ENCODE measurements at regions not wholly inside any gene's neighbourhood (a gene's known extent, or its start where the extent isn't known, plus 50 kb on each side); places are given as distances from the start of the nearest gene placed in this dataset.

GRCh38 chr9:129398961-129399633 is 221.0 kb upstream of the IER5L start:
- Histone ChIP-seq H3K36me3 (ENCODE audit: control insufficient read depth, insufficient read depth, low read length) (no peaks in the 10 kb centered on the region), H3K27me3 (ENCODE audit: control insufficient read depth, insufficient read depth, low read length) (no peaks in the 10 kb centered on the region), H3K27ac (ENCODE audit: low read length) (peak overlapping the region; percentile 67), H3K4me3 (ENCODE audit: low read length) (no peak overlapping the region), H3K9me3 (replicated peaks; ENCODE audit: control insufficient read depth, low read depth, low read length) (no peaks in the 10 kb centered on the region), H3K4me1 (ENCODE audit: control insufficient read depth, insufficient read depth, low read length) (peaks cover 46% of the 10 kb centered on the region)
- 51% methylated on average over 12 of the region's 21 CpGs for WGBS (ENCODE audit: insufficient coverage)
- DNase-seq: no peak

GRCh38 chr9:129398101-129398960 is 220.3 kb upstream of the IER5L start:
- Histone ChIP-seq H3K9me3 (replicated peaks; ENCODE audit: control insufficient read depth, low read depth, low read length) (no peaks in the 10 kb centered on the region), H3K4me1 (ENCODE audit: control insufficient read depth, insufficient read depth, low read length) (peaks cover 38% of the 10 kb centered on the region), H3K4me3 (ENCODE audit: low read length) (no peak overlapping the region), H3K27ac (ENCODE audit: low read length) (peak overlapping the region; percentile 67), H3K36me3 (ENCODE audit: control insufficient read depth, insufficient read depth, low read length) (no peaks in the 10 kb centered on the region), H3K27me3 (ENCODE audit: control insufficient read depth, insufficient read depth, low read length) (no peaks in the 10 kb centered on the region)
- no peak for DNase-seq
- 59% methylated on average over 19 of the region's 20 CpGs for WGBS (ENCODE audit: insufficient coverage)

- no peak for DNase-seq
- Histone ChIP-seq H3K36me3 (ENCODE audit: control insufficient read depth, insufficient read depth, low read length) (no peaks in the 10 kb centered on the region), H3K27ac (ENCODE audit: low read length) (no peak overlapping the region), H3K4me3 (ENCODE audit: low read length) (no peak overlapping the region), H3K9me3 (replicated peaks; ENCODE audit: control insufficient read depth, low read depth, low read length) (no peaks in the 10 kb centered on the region), H3K4me1 (ENCODE audit: control insufficient read depth, insufficient read depth, low read length) (peaks cover 28% of the 10 kb centered on the region), H3K27me3 (ENCODE audit: control insufficient read depth, insufficient read depth, low read length) (no peaks in the 10 kb centered on the region)
- WGBS (ENCODE audit: insufficient coverage): 92% methylated on average over 5 of the region's 6 CpGs
Observed at GRCh38 chr9:129397335-129397734, 219.3 kb upstream of the IER5L start.

- no peaks in the 10 kb centered on the region for H3K9me3 ChIP-seq (replicated peaks; ENCODE audit: control insufficient read depth, low read depth, low read length)
- H3K27ac ChIP-seq (ENCODE audit: low read length): no peak overlapping the region
- WGBS (ENCODE audit: insufficient coverage): 74% methylated on average over 1 of the region's 1 CpG
- H3K4me3 ChIP-seq (ENCODE audit: low read length): no peak overlapping the region
- DNase-seq: no peak
- no peaks in the 10 kb centered on the region for H3K27me3 ChIP-seq (ENCODE audit: control insufficient read depth, insufficient read depth, low read length)
- no peaks in the 10 kb centered on the region for H3K36me3 ChIP-seq (ENCODE audit: control insufficient read depth, insufficient read depth, low read length)
- peaks cover 29% of the 10 kb centered on the region for H3K4me1 ChIP-seq (ENCODE audit: control insufficient read depth, insufficient read depth, low read length)
Observed at GRCh38 chr9:129396365-129396708, 218.3 kb upstream of the IER5L start.

- Histone ChIP-seq H3K4me3 (ENCODE audit: low read length) (no peak overlapping the region), H3K27me3 (ENCODE audit: control insufficient read depth, insufficient read depth, low read length) (no peaks in the 10 kb centered on the region), H3K36me3 (ENCODE audit: control insufficient read depth, insufficient read depth, low read length) (no peaks in the 10 kb centered on the region), H3K4me1 (ENCODE audit: control insufficient read depth, insufficient read depth, low read length) (peaks cover 24% of the 10 kb centered on the region), H3K27ac (ENCODE audit: low read length) (no peak overlapping the region), H3K9me3 (replicated peaks; ENCODE audit: control insufficient read depth, low read depth, low read length) (no peaks in the 10 kb centered on the region)
- WGBS (ENCODE audit: insufficient coverage): 60% methylated on average over 3 of the region's 3 CpGs
- DNase-seq: no peak
Observed at GRCh38 chr9:129395633-129396364, 217.7 kb upstream of the IER5L start.

GRCh38 chr9:129394886-129395279 is 216.8 kb upstream of the IER5L start:
- no peaks in the 10 kb centered on the region for H3K9me3 ChIP-seq (replicated peaks; ENCODE audit: control insufficient read depth, low read depth, low read length)
- H3K4me3 ChIP-seq (ENCODE audit: low read length): no peak overlapping the region
- H3K27me3 ChIP-seq (ENCODE audit: control insufficient read depth, insufficient read depth, low read length): no peaks in the 10 kb centered on the region
- 94% methylated on average over 2 of the region's 3 CpGs for WGBS (ENCODE audit: insufficient coverage)
- H3K27ac ChIP-seq (ENCODE audit: low read length): no peak overlapping the region
- H3K36me3 ChIP-seq (ENCODE audit: control insufficient read depth, insufficient read depth, low read length): no peaks in the 10 kb centered on the region
- H3K4me1 ChIP-seq (ENCODE audit: control insufficient read depth, insufficient read depth, low read length): peaks cover 24% of the 10 kb centered on the region
- no peak for DNase-seq

- WGBS (ENCODE audit: insufficient coverage): 33% methylated on average over 13 of the region's 25 CpGs
- no peaks in the 10 kb centered on the region for H3K9me3 ChIP-seq (replicated peaks; ENCODE audit: control insufficient read depth, low read depth, low read length)
- H3K27me3 ChIP-seq (ENCODE audit: control insufficient read depth, insufficient read depth, low read length): no peaks in the 10 kb centered on the region
- no peak for DNase-seq
- H3K4me1 ChIP-seq (ENCODE audit: control insufficient read depth, insufficient read depth, low read length): peaks cover 22% of the 10 kb centered on the region
- H3K27ac ChIP-seq (ENCODE audit: low read length): no peak overlapping the region
- H3K4me3 ChIP-seq (ENCODE audit: low read length): no peak overlapping the region
- H3K36me3 ChIP-seq (ENCODE audit: control insufficient read depth, insufficient read depth, low read length): no peaks in the 10 kb centered on the region
Observed at GRCh38 chr9:129394061-129394885, 216.2 kb upstream of the IER5L start.

GRCh38 chr9:129393064-129393463 is 215.0 kb upstream of the IER5L start:
- no peaks in the 10 kb centered on the region for H3K27me3 ChIP-seq (ENCODE audit: control insufficient read depth, insufficient read depth, low read length)
- no peaks in the 10 kb centered on the region for H3K36me3 ChIP-seq (ENCODE audit: control insufficient read depth, insufficient read depth, low read length)
- H3K4me1 ChIP-seq (ENCODE audit: control insufficient read depth, insufficient read depth, low read length): peaks cover 10% of the 10 kb centered on the region
- no peak for DNase-seq
- WGBS (ENCODE audit: insufficient coverage): 80% methylated on average over 1 of the region's 5 CpGs
- H3K9me3 ChIP-seq (replicated peaks; ENCODE audit: control insufficient read depth, low read depth, low read length): no peaks in the 10 kb centered on the region
- H3K4me3 ChIP-seq (ENCODE audit: low read length): no peak overlapping the region
- no peak overlapping the region for H3K27ac ChIP-seq (ENCODE audit: low read length)

- WGBS (ENCODE audit: insufficient coverage): 42% methylated on average over 9 of the region's 12 CpGs
- H3K36me3 ChIP-seq (ENCODE audit: control insufficient read depth, insufficient read depth, low read length): no peaks in the 10 kb centered on the region
Observed at GRCh38 chr9:129392093-129392541, 214.1 kb upstream of the IER5L start.

More at GRCh38 chr9:129392093-129392541, 214.1 kb upstream of the IER5L start:
- no peak for DNase-seq
- Histone ChIP-seq H3K27me3 (ENCODE audit: control insufficient read depth, insufficient read depth, low read length) (no peaks in the 10 kb centered on the region), H3K4me1 (ENCODE audit: control insufficient read depth, insufficient read depth, low read length) (peaks cover 10% of the 10 kb centered on the region), H3K9me3 (replicated peaks; ENCODE audit: control insufficient read depth, low read depth, low read length) (no peaks in the 10 kb centered on the region), H3K4me3 (ENCODE audit: low read length) (no peak overlapping the region), H3K27ac (ENCODE audit: low read length) (no peak overlapping the region)
